ENCODE measurements at regions not wholly inside any gene's neighbourhood (a gene's known extent, or its start where the extent isn't known, plus 50 kb on each side); places are given as distances from the start of the nearest gene placed in this dataset.

DNA sequence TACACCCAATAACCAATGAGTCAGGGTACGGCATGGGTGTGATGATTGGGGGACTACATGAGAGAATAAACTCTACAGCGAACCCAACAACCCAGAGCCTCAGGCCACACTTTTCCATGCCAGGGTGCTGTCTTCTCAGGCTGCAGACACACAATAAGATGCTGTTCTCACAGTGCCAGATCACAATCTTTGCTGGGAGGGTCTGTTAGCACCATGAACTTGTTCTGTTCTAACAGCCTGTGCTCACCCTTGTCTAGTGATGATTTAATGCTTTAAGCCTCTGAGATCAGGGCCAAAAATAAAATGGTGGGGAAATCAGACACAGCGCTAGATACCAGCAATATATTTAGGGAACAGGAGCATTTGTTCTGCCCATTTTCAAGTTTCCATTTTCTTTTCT, 621.9 kb upstream of the TBX3 start:
- Histone ChIP-seq H3K4me1 (ENCODE audit: insufficient read depth, low read length, poor library complexity, severe bottlenecking) (no peaks in the 10 kb centered on the region), H3K9me2 (replicated peaks; ENCODE audit: low read depth, low read length) (no peaks in the 10 kb centered on the region), H3K36me3 (ENCODE audit: insufficient read depth, low read length) (no peaks in the 10 kb centered on the region), H3K27me3 (ENCODE audit: insufficient read depth, low read length, poor library complexity, severe bottlenecking) (no peaks in the 10 kb centered on the region), H3K9ac (ENCODE audit: low read depth, low read length, poor library complexity, severe bottlenecking) (no peak overlapping the region), H4K20me1 (ENCODE audit: insufficient read depth, low read length, poor library complexity, severe bottlenecking) (no peaks in the 10 kb centered on the region), H3K9me3 (ENCODE audit: insufficient read depth, low read depth, low read length) (no peaks in the 10 kb centered on the region; the same call in 1 of the 2 replicates), H3K4me3 (ENCODE audit: low read length, poor library complexity, severe bottlenecking) (no peak overlapping the region), H2AFZ (ENCODE audit: low read length) (no peak overlapping the region), H3F3A (ENCODE audit: low read depth) (no peaks in the 10 kb centered on the region), H3K79me2 (ENCODE audit: insufficient read depth, low read length) (no peaks in the 10 kb centered on the region), H3K4me2 (ENCODE audit: low read depth, low read length, poor library complexity, severe bottlenecking) (no peak overlapping the region)
- TF ChIP-seq, protein P1, sequence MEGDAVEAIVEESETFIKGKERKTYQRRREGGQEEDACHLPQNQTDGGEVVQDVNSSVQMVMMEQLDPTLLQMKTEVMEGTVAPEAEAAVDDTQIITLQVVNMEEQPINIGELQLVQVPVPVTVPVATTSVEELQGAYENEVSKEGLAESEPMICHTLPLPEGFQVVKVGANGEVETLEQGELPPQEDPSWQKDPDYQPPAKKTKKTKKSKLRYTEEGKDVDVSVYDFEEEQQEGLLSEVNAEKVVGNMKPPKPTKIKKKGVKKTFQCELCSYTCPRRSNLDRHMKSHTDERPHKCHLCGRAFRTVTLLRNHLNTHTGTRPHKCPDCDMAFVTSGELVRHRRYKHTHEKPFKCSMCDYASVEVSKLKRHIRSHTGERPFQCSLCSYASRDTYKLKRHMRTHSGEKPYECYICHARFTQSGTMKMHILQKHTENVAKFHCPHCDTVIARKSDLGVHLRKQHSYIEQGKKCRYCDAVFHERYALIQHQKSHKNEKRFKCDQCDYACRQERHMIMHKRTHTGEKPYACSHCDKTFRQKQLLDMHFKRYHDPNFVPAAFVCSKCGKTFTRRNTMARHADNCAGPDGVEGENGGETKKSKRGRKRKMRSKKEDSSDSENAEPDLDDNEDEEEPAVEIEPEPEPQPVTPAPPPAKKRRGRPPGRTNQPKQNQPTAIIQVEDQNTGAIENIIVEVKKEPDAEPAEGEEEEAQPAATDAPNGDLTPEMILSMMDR (conservative IDR thresholded peaks at IDR 0.05; ENCODE audit: low read length): no peak
- TF ChIP-seq EZH2phosphoT487 (IDR thresholded peaks at IDR 0.05; ENCODE audit: borderline replicate concordance): no peak

GRCh38 chr12:115305275-115305674, 621.3 kb upstream of the TBX3 start:
- Histone ChIP-seq H3K4me1 (ENCODE audit: insufficient read depth, low read length, poor library complexity, severe bottlenecking) (no peaks in the 10 kb centered on the region), H3K79me2 (ENCODE audit: insufficient read depth, low read length) (no peaks in the 10 kb centered on the region), H3K4me3 (ENCODE audit: low read length, poor library complexity, severe bottlenecking) (no peak overlapping the region), H3K36me3 (ENCODE audit: insufficient read depth, low read length) (no peaks in the 10 kb centered on the region), H3K9me3 (ENCODE audit: insufficient read depth, low read depth, low read length) (no peaks in the 10 kb centered on the region), H3F3A (ENCODE audit: low read depth) (no peaks in the 10 kb centered on the region), H3K9me2 (replicated peaks; ENCODE audit: low read depth, low read length) (no peaks in the 10 kb centered on the region), H4K20me1 (ENCODE audit: insufficient read depth, low read length, poor library complexity, severe bottlenecking) (no peaks in the 10 kb centered on the region), H3K4me2 (ENCODE audit: low read depth, low read length, poor library complexity, severe bottlenecking) (no peak overlapping the region), H3K27me3 (ENCODE audit: insufficient read depth, low read length, poor library complexity, severe bottlenecking) (no peaks in the 10 kb centered on the region), H3K9ac (ENCODE audit: low read depth, low read length, poor library complexity, severe bottlenecking) (no peak overlapping the region), H2AFZ (ENCODE audit: low read length) (no peak overlapping the region)
- TF ChIP-seq, protein P1 (conservative IDR thresholded peaks at IDR 0.05; ENCODE audit: low read length): no peak
- TF ChIP-seq EZH2phosphoT487 (IDR thresholded peaks at IDR 0.05; ENCODE audit: borderline replicate concordance): no peak

- Histone ChIP-seq H4K20me1 (ENCODE audit: insufficient read depth, low read length, poor library complexity, severe bottlenecking) (no peaks in the 10 kb centered on the region), H3K9me3 (ENCODE audit: insufficient read depth, low read depth, low read length) (no peaks in the 10 kb centered on the region), H3K36me3 (ENCODE audit: insufficient read depth, low read length) (no peaks in the 10 kb centered on the region), H2AFZ (ENCODE audit: low read length) (no peak overlapping the region), H3K4me2 (ENCODE audit: low read depth, low read length, poor library complexity, severe bottlenecking) (no peak overlapping the region), H3K9ac (ENCODE audit: low read depth, low read length, poor library complexity, severe bottlenecking) (no peak overlapping the region), H3K27me3 (ENCODE audit: insufficient read depth, low read length, poor library complexity, severe bottlenecking) (no peaks in the 10 kb centered on the region), H3K4me1 (ENCODE audit: insufficient read depth, low read length, poor library complexity, severe bottlenecking) (no peaks in the 10 kb centered on the region), H3K9me2 (replicated peaks; ENCODE audit: low read depth, low read length) (no peaks in the 10 kb centered on the region), H3F3A (ENCODE audit: low read depth) (no peaks in the 10 kb centered on the region), H3K79me2 (ENCODE audit: insufficient read depth, low read length) (no peaks in the 10 kb centered on the region), H3K4me3 (ENCODE audit: low read length, poor library complexity, severe bottlenecking) (no peak overlapping the region)
- TF ChIP-seq, protein P1 (conservative IDR thresholded peaks at IDR 0.05; ENCODE audit: low read length): no peak
- TF ChIP-seq EZH2phosphoT487 (IDR thresholded peaks at IDR 0.05; ENCODE audit: borderline replicate concordance): no peak
Observed at GRCh38 chr12:115303723-115304309, 619.8 kb upstream of the TBX3 start.

Measured in Loucy (cell line).